ENCODE measurements at regions not wholly inside any gene's neighbourhood (a gene's known extent, or its start where the extent isn't known, plus 50 kb on each side); places are given as distances from the start of the nearest gene placed in this dataset.

DNA sequence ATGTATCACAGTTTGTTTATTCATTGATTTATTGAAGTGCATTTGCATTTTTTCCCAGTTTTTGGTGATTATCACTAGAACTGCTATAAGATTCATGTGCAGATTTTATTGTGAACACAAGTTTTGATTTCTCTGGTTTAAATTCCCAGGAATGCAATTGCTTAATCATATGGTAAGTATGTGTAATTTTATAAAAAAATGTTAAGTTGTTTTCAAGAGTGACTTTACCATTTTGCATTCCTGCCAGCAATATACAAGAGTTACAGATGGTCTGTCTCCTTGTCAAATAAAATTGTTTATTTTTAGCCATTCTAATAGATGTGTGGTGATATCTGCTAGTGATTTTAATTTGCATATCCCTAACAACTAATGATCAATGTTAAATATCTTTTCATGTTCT lies 127.3 kb upstream of the APP start:
- Histone ChIP-seq H3K27ac (no peak overlapping the region), H3K4me1 (no peaks in the 10 kb centered on the region), H3K36me3 (no peaks in the 10 kb centered on the region), H3K9me3 (no peaks in the 10 kb centered on the region), H3K27me3 (no peaks in the 10 kb centered on the region), H3K4me3 (replicated peaks in 1 of 3) (no peak overlapping the region)
- TF ChIP-seq POLR2A (IDR thresholded peaks at IDR 0.05) (no peak), CTCF (IDR thresholded peaks at IDR 0.05) (no peak)
- no peak for DNase-seq
- intact Hi-C loops (cut with DNase I): no loop called here

GRCh38 chr21:26293141-26293946 lies 122.8 kb upstream of the APP start:
- Histone ChIP-seq H3K4me3 (replicated peaks in 1 of 3) (no peak overlapping the region), H3K27me3 (no peaks in the 10 kb centered on the region), H3K4me1 (no peaks in the 10 kb centered on the region), H3K36me3 (no peaks in the 10 kb centered on the region), H3K27ac (no peak overlapping the region), H3K9me3 (no peaks in the 10 kb centered on the region)
- intact Hi-C loops (cut with DNase I): no loop called here
- DNase-seq: no peak
- 78 to 79% methylated on average over 3 of the region's 3 CpGs for WGBS, 2 donors
- no peak for TF ChIP-seq CTCF (IDR thresholded peaks at IDR 0.05)
- TF ChIP-seq POLR2A (IDR thresholded peaks at IDR 0.05): no peak

DNA sequence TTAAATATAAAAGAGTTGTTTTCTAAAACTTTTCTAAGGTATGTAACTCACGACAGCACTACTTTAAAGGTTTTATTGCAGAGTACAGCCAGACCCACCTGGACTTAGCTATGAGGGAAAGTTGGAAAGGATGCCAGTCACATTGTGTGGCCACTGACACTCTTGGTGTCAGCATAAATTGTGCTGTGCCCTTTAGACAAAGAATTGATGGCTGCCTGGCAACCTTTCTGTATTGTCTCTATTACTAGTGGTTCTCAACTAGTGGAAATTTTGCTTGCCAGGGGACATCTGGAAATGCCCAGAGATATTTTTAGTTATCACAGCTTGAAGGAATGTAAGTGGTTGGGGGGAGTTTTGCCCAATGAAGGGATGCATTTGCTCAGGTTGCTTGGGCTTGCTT lies 117.5 kb upstream of the APP start:
- DNase-seq: no peak
- Histone ChIP-seq H3K4me3 (replicated peaks in 1 of 3) (no peak overlapping the region), H3K27ac (no peak overlapping the region), H3K9me3 (no peaks in the 10 kb centered on the region), H3K4me1 (no peaks in the 10 kb centered on the region), H3K36me3 (no peaks in the 10 kb centered on the region), H3K27me3 (no peaks in the 10 kb centered on the region)
- intact Hi-C loops (cut with DNase I): no loop called here
- TF ChIP-seq CTCF (IDR thresholded peaks at IDR 0.05) (no peak), POLR2A (IDR thresholded peaks at IDR 0.05) (no peak)
- WGBS, 2 donors: 84 to 88% methylated on average over 1 of the region's 1 CpG

GRCh38 chr21:26284531-26284930 lies 114.0 kb upstream of the APP start:
- no peaks in the 10 kb centered on the region for H3K9me3 ChIP-seq
- no peaks in the 10 kb centered on the region for H3K36me3 ChIP-seq
- no peak for TF ChIP-seq POLR2A (IDR thresholded peaks at IDR 0.05)
- TF ChIP-seq CTCF (IDR thresholded peaks at IDR 0.05): no peak
- no peak overlapping the region for H3K4me3 ChIP-seq (replicated peaks in 1 of 3)
- WGBS, 2 donors: 72 to 89% methylated on average over 1 of the region's 1 CpG
- DNase-seq: no peak
- H3K27ac ChIP-seq: no peak overlapping the region
- intact Hi-C loops (cut with DNase I): no loop called here
- H3K4me1 ChIP-seq: no peaks in the 10 kb centered on the region
- no peaks in the 10 kb centered on the region for H3K27me3 ChIP-seq

GRCh38 chr21:26282058-26282457 lies 111.5 kb upstream of the APP start:
- TF ChIP-seq CTCF (IDR thresholded peaks at IDR 0.05): no peak
- TF ChIP-seq POLR2A (IDR thresholded peaks at IDR 0.05): no peak
- Histone ChIP-seq H3K4me1 (no peaks in the 10 kb centered on the region), H3K4me3 (replicated peaks in 1 of 3) (no peak overlapping the region), H3K27ac (no peak overlapping the region), H3K27me3 (no peaks in the 10 kb centered on the region), H3K36me3 (no peaks in the 10 kb centered on the region), H3K9me3 (no peaks in the 10 kb centered on the region)
- 41 to 42% methylated on average over 4 of the region's 4 CpGs for WGBS, 2 donors
- intact Hi-C loops (cut with DNase I): no loop called here
- DNase-seq: no peak
